Tibial nerve (tissue), 4 donors: ENCODE measurements at regions not wholly inside any gene's neighbourhood (a gene's known extent, or its start where the extent isn't known, plus 50 kb on each side); places are given as distances from the start of the nearest gene placed in this dataset.

Experiments
- CTCF ChIP-seq, 5 experiments: fragments of 200-600 bp in 3 of 5; fragments of 450-650 bp in 2 of 5; sonication (generic) in 3 of 5; IDR thresholded peaks; one replicate each; pipeline ENCODE4 v1.5.1; 2016 to 2019; ENCODE audit warnings: antibody characterized with exemption in 5 of 5, mild to moderate bottlenecking in 3 of 5, moderate library complexity in 2 of 5
- EP300 ChIP-seq, 2 donors: sonication (generic); formaldehyde crosslinking; IDR thresholded peaks; one replicate each; pipeline ENCODE4 v1.6.1; 2017; ENCODE audit warnings: antibody characterized with exemption in 2 of 2, mild to moderate bottlenecking in 1 of 2
- POLR2A ChIP-seq, 2 donors: fragments of 450-650 bp; IDR thresholded peaks; one replicate each; pipeline ENCODE4 v1.6.1; 2017; ENCODE audit warnings: antibody characterized with exemption in 2 of 2, mild to moderate bottlenecking in 2 of 2, moderate library complexity in 2 of 2

GRCh38 chr4:137806420-137806819, 274.1 kb upstream of the PCDH18 start:
- TF ChIP-seq CTCF (IDR thresholded peaks at IDR 0.05), result no peak
- TF ChIP-seq POLR2A (IDR thresholded peaks at IDR 0.05), result no peak
- no peak for TF ChIP-seq EP300 (IDR thresholded peaks at IDR 0.05)
